Inferior parietal cortex (tissue), 1 donor: ENCODE measurements at regions not wholly inside any gene's neighbourhood (a gene's known extent, or its start where the extent isn't known, plus 50 kb on each side); places are given as distances from the start of the nearest gene placed in this dataset.

Experiments used
- DNase-seq: peaks from one replicate; pipeline ENCODE4 v3.0.0-alpha.2; 2016; ENCODE audit errors: extremely low spot score

DNA sequence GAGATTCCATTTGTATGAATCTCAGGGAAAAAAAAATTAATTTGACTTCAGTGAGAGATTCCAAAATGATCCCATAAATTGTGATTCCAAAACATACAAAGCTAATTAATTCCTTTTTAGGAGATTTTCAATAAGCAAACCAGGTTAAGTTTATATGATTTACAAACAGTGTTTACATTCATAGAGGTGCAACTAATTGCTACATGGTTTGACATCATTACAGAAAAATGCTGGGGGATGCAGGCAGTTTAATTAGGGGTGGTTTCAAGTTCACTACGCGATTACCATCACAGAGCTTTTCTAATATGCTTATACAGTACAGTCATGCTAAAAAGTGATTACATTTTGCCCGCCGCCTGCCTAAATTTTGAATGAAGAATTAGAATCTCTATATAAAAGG is 143.2 kb upstream of the MGMT start:
- no peak for DNase-seq

DNA sequence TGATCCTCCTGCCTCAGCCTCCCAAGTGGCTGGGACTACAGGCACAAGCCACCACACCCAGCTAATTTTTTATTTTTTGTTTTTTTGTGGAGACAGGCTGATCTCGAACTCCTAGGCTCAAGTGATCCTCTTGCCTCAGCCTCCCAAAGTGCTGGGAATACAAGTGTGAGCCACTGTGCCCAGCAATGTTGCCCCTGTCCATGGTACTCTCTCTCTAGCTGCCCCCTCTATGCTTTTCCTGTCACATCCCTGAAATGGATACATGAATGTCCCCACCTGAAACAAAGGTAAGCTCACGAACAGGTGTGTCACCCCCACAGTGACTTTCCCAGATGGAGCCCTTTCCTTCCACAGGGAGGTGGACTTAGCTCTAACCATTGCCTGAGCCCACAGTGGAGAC is 141.1 kb upstream of the MGMT start:
- no peak for DNase-seq

DNA sequence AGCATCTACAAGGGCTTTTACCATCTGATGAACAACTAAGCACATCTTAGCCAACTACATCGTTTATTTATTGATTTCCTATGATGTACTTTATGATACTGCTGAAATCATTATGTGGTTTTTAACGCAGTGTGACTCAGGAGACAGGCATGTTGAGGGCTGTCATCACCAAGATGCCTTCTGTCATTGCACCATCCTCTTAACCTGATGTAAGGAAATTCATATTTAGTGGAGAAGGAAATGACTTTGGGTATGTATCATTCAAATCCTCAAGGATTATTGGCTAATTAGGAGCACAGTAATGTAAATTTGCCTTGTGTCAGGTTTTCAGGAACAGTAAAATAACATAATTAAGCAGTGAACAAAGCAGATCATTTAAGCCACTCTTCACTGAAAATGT is 138.5 kb upstream of the MGMT start:
- DNase-seq: no peak

- DNase-seq: no peak
Observed at GRCh38 chr10:129329385-129330055, 137.5 kb upstream of the MGMT start.

DNA sequence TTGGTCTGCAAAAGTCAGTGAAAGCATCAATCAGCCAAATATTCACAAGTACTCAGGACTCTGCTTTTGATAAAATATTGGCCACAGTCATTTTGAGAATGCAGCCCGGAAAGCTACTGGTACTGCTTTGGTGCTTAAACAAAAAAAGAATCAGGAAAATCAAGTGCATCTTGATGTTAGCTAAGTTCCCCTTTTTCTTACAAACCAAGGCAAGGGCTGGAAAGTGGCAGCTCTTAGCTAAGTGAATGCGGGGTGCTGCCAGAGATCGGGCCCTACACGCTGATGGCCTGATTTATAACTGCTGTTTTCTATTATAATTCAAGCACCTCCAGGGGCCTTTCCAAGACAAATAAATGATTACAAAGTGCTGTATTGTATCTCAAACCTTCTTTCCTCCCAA is 136.8 kb upstream of the MGMT start:
- DNase-seq: no peak

DNA sequence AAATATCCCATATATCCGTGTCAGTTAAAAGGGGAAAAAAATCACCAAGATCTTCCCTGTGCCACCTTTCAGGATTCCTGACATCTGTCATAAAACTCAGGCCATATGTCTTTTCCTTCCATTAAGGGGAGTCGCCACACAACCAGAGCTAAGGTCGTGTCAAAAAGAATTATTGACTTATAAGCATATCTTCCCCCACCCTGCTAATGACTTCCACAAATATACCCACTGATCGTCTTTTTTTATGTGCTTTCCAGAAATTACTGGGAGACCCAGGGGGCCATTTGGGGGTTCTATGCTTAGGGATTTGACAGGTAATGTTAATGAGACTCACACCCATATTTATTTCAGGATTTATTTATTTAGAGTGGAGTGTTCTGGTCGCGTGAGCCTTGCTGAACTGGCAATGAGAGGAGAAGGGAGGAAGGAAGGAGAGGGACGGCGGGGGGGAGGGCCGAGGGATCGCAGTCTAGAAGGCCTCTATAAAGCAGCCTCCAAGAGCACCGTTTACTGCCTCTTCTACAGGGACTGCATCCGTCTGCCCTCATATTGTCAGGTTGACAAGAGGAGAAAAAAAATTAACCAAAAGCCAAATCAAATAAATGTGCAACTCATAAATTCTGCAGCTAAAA is 135.7 kb upstream of the MGMT start:
- no peak for DNase-seq

- no peak for DNase-seq
Observed at GRCh38 chr10:129331839-129332220, 135.2 kb upstream of the MGMT start.

GRCh38 chr10:129332476-129332875 is 134.6 kb upstream of the MGMT start:
- DNase-seq: no peak

GRCh38 chr10:129333706-129334105 is 133.3 kb upstream of the MGMT start:
- no peak for DNase-seq

DNA sequence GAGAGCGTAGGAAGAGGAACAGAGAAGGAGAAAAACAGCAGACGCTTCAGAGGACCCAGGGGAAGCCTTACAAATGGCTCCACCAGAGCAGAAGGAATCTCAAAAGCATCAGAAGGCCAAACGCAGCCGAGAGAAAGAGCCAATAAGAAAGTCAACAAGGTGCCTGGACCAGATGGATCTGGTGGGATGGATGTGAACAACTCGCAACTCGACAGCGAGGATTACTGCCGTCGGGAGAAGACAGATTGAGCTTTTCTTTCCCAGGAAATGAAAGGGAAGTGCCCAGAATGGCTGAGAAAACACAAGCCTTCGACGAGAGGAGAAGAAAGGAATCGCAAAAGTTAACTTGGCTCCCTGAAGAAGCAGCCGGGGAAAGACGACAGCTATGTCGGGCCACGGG is 132.8 kb upstream of the MGMT start:
- DNase-seq: no peak

DNA sequence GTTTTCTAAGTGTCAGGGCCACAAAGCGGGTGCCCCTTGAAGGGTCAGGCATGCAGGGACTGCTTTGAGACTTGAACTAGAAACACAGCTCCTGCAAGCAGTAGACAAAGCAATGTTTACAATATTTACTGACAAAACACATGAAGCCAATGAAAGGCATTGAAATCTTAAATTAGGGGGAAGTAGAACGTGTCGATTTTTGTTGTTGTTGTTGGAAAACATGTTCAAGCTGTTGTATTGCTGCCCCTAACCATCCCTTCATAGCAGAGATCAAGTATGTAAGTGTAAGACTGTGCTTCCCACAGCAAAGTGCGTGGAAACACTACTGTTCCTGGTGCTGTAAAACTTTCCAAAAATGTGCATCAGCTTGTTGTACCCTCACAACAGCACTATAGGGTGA is 131.6 kb upstream of the MGMT start:
- DNase-seq: no peak

- no peak for DNase-seq
Observed at GRCh38 chr10:129335942-129336341, 131.1 kb upstream of the MGMT start.

- no peak for DNase-seq
Observed at GRCh38 chr10:129339191-129339590, 127.8 kb upstream of the MGMT start.

DNA sequence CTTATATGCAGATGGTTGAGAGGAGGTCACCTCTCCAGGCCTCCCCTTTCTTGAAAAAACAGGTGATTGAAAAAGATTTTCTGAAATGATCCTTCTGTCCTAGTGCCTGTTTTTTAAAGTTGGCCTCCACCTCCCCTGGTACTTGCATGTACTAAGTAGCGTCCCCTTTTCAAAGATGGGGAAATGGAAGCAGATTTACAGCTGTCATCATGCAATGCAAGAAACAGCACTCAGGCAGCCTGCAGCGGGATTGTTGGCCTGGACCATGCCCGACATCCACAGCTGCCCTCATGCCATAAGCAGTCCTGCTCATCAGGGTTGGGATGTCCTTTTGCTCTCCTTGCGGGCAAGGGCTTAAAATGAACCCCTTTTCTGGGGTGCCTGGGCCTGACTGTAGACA is 127.2 kb upstream of the MGMT start:
- no peak for DNase-seq

GRCh38 chr10:129341087-129341486 is 126.0 kb upstream of the MGMT start:
- no peak for DNase-seq

- DNase-seq: no peak
Observed at GRCh38 chr10:129342385-129342784, 124.7 kb upstream of the MGMT start.

- no peak for DNase-seq
Observed at GRCh38 chr10:129343141-129343540, 123.9 kb upstream of the MGMT start.

DNA sequence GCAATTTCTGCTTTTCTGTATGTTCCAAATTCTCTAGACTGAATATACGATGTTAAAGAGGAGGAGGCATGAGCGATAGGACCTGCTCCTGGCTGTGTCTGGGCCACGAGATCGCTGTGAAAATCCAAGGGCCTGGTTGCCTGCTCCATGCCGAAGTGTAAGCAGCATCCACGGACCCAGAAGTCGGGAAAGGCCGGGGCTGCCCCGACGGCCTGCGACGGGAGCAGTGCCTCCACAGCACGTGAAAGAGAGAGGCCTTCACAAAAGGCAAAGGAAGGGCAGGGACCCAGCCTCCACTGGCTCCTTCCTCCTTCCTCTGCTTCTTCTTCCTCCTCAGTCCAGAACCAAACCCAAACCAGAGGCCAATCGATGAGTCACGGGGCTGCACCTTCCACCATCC is 122.9 kb upstream of the MGMT start:
- no peak for DNase-seq

DNA sequence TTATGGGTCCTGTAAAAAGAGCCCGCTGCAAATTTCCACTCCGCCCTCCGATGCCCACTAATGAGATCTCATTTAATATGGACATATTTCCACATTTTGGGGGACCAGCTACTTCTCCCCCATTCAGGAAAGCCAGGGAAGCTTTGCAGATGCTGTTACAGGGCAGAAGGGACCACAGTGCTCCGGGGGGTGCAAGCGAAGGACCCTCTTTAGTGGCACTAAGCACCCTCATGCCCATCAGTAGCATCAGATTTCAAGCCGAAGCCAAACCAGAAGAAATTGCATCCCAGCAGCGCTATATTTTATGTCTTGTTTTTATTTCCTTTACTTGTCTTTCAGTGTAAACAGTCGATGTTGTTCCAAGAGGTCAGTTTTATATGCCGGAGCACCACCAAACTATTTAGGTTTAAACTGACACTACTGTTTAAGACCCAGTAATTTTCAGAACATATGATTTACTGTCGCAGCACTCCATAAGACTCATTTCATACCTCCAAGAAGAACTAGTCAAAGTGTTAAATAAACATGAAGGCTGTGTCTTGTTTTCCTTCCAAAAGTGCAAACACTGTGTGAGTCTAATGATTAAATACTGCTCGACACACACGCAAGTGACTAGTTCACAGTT is 122.2 kb upstream of the MGMT start:
- no peak for DNase-seq

DNA sequence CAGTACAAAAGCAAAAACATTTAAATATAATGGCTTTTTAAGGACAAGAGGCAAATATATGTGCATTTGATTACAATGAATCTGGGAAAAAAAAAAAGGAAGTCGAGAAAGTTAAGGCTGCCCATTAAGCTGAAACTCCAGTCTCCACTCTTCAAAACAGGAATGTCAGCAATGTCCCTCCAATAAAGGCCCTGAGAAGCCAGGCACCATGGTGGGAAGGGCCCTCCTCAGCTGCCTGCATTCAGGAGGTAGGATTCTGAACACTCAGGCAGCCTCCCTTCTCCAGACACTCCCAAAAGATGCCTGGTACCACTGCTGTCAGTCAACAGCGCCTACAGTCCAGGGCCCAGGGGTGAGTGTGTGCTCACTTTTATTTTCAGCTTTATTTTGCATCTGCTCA is 121.3 kb upstream of the MGMT start:
- no peak for DNase-seq

DNA sequence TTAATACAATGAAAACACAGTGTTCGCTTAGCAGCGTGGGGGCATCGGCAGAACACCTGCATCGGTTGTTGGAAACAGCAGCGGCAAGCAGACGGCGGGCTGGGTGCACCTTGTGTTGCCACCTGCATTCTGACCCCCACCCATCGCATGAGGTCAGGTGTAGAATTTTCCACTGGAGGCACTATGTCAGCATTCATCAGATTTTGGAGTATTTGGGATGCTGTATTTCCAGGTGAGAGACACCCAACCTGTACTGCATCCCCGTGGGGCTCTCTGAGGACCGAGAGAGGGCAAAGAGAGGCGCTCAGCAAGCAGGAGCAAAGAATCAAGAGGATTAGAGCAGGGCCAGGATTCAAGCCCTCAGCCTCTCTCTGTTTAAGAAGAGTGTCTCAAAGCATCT is 116.4 kb upstream of the MGMT start:
- DNase-seq: no peak

DNA sequence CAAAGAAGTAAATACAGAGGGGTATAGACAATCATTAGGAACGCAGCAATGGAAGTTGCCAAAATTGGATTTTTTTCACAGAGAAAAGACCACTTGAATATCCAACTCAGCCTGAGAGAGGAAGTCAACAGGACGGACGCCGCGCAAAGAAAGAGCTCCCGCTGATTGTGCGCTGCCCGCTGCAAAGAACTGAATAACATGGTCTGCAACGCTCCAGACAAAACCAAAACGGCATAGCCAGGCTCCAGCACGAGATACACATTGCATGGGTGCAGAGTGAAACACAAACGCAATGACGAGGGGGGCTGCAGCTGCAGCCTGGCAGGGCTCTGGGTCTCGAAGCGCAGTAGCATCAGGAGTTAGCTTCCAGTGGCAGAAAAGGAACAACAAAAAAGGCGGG is 113.9 kb upstream of the MGMT start:
- no peak for DNase-seq

GRCh38 chr10:129360046-129360445 is 107.0 kb upstream of the MGMT start:
- no peak for DNase-seq
